Sciatic nerve (tissue), 2 donors: ENCODE measurements at regions not wholly inside any gene's neighbourhood (a gene's known extent, or its start where the extent isn't known, plus 50 kb on each side); places are given as distances from the start of the nearest gene placed in this dataset.
"Not testable (repeated sequence)": the region's sequence is repeated elsewhere in the genome, so short reads cannot be mapped to it uniquely, and the experiment has no call there.

Experiments used
- ATAC-seq: fragments of 200-7000 bp; cut with Tn5 transposase; one replicate; pipeline ENCODE4 v1.9.1; 2020; ENCODE audit warnings: mild to moderate bottlenecking, moderate library complexity
- DNase-seq: peaks from one replicate; pipeline ENCODE4 v3.0.0-alpha.2; 2020; ENCODE audit warnings: low spot score
- intact Hi-C: fragments of 100-400 bp; cut with DNase I; formaldehyde crosslinking; loops from one replicate; pipeline ENCODE4 v1.14.2; 2022
- donor health status: DM: no; HTN: no; CAD: no.
- donor health status: DM: no; HTN: no; CAD: no.

DNA sequence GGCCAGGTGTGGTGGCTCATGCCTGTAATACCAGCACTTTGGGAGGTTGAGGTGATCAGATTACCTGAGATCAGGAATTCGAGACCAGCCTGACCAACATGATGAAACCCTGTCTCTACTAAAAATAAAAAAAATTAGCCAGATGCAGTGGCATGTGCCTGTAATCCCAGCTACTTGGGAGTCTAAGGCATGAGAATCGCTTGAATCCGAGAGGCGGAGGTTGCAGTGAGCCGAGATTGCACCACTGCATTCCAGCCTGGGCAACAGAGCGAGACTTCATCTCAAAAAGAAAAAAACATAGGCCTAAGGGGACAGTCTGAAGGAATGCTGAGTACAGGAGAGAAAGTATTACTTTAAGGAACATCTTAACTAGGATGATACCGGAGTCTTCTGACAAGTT, 650.6 kb upstream of the USP24 start:
- DNase-seq, ATAC-seq, intact Hi-C loops: not testable (repeated sequence)

DNA sequence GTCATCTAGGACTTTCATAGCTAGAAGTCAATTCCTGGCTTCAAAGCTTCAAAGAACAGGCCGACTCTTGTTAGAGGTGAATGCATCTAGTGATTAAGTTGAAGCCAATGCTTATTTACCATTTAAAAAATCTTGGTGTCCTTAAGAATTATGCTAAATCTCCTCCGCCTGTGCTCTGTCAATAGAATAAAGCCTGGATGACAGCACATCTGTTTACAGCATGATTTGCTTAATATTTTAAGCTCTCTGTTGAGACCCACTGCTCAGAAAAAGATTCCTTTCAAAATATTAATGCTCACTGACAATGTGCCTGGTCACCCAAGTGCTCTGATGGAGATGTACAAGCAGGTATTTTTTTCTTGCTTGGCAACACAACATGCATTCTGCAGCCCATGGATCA, 649.1 kb upstream of the USP24 start:
- intact Hi-C loops = no loop called here
- ATAC-seq = no peak
- no peak for DNase-seq

DNA sequence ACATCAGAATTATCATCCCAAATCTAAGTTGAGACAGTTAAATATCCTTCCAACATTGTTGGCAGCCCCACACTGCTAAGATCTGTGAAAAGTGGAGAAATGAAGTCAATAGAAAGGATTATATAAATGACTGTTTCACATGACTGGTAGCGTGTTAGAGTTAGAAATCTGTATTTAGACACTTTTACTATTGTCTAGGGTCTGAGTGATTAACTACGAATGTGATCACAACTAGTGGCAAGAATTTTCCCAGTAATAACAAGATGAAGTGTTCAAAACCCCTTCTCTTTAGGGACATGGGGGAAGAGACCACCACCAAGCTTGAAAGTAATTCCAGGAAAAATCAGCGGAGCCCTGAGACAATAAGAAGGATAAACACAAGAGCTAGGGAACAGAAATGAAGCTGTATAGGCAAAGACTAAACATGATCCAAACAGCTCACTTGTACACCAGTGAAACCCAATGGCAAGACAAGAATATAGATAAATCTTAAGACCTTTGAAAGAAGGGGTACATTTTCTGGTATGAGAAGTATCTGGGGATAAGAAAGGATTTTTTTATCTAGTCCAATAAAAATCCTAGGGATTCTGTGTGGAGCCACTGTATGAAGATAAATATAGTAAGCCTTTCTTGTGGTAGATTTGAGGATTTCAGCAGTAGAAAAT, 646.6 kb upstream of the USP24 start:
- ATAC-seq (no peak), DNase-seq (no peak)
- intact Hi-C loops = no loop called here

DNA sequence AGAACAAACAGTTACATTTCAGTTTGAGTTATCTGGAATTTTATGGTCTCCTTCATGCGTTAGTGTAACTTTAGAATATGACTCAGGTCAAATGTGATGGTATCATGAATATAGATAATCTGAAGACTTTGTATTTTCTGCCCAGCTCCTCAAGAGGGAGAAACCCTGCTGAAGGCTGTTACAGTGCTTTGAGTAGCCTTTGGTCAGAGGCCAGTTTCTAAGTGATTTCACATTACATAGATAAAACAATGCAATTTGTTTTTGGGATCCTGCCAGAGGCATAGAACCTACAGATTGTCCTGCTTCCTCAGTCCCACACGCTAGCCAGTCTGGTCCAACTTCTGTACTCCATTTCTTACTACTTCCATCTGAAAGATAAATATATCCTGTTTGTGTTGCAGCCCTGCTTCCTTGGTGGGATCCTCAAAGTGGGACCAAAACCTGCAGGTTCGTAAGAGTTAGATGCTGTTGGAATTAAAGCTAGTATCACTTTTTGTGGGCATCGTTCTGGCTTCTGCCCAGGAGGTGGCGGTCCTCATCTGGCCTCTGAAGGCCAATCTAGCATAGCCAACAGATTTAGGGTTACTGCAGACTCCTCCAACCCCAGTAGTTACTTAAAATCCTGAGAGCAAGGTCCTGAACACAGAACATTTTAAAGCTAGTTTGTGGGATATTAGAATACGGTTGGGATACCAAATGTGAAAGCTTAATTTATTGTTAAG, 645.8 kb upstream of the USP24 start:
- intact Hi-C loops = no loop called here
- DNase-seq = no peak
- ATAC-seq = no peak

DNA sequence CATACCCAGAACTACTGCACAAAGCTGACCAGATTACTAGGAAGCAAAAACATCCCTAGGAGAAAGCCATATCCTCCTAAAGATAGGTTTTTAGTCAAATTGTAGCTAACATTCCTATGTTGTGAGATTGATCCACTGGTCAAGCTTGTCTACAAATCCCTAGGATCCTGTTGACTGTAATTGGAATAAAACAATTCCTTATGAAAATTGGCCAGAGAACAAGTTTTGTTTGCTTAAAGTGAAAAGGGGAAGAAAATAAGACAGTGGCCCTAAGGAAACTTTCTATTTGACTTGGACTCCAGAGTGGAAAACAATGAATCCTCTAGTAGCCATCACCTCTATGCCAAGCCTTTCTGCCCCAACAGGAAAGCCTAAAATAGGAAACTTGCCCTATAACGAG, 645.2 kb upstream of the USP24 start:
- ATAC-seq (no peak), DNase-seq (no peak)
- intact Hi-C loops = no loop called here

DNA sequence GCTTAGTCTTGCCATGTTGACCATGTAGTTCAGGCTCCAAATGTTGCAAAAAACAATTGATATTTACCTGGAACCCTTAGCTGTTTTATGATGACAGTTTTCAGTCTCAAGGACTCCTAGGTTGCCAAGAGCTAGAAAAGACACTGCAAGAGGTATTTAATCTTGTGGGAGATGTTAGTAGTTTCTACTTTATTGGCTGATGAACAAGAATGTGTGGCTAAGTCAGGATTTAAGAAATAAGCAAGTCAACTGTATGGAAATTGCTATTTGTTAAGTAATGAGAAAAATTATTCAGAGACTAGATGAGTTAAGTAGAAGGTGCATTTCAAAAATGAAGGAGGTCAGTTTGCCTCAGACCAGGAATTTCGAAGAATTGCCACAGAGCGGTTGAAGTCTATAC, 639.7 kb upstream of the USP24 start:
- ATAC-seq (no peak), DNase-seq (no peak)
- intact Hi-C loops = no loop called here

DNA sequence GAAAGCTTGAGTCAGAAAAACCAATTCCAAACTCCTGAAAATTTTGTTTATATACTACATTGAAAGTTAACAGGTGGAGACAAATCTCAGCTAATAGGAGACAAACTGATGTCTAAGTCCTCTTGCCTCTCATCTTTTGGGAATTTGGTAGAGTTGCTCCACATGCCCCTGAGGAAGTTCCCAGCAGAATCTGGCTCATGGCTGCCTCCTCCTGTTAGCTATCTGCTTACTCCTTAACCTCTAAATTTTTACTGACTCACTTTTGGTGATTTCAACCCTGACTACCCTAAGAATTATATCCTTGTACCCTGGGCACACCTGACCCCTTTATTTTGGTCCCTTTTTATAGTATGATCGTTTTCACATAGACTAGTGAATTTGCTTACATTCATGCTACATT, 633.7 kb upstream of the USP24 start:
- no peak for DNase-seq
- intact Hi-C loops = no loop called here
- no peak for ATAC-seq

DNA sequence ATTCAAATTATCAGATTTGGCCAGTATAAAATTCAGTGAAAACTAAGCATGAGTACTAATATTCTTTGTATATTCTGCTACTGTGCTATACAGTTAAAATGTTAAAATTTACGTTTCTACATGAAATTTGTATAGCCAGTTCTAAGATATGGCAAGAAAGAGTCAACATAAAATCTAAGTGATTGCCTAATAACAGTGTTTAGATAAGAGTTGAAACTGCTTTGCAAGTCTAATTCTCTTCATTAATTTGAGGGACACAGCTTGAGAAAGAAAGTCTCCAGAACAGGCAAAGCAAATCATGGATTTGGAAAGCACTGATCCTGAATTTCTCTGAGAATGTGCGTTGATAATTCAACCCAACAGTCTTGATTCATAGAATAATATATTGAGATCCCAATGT, 630.9 kb upstream of the USP24 start:
- ATAC-seq = no peak
- no peak for DNase-seq
- intact Hi-C loops = no loop called here

DNA sequence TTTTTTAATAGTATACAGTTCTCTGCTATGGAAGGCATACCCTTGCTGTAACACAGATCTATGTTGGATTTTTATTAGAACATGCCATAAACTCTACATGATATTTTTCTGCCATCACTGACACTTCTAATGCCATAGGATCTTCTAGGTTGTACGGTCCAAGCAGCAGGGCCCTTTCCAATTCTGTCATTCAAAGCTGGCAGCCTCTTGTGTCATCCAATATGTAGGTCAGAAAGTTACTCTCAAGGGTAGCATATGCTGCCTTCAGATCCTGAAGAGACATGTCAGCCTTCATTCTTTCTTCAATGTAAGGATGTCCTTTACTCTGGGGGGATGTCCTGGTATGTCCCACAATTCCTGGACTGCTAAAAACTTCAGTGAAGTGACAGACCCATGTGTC, 629.2 kb upstream of the USP24 start:
- DNase-seq (no peak), ATAC-seq (no peak)
- intact Hi-C loops = no loop called here

DNA sequence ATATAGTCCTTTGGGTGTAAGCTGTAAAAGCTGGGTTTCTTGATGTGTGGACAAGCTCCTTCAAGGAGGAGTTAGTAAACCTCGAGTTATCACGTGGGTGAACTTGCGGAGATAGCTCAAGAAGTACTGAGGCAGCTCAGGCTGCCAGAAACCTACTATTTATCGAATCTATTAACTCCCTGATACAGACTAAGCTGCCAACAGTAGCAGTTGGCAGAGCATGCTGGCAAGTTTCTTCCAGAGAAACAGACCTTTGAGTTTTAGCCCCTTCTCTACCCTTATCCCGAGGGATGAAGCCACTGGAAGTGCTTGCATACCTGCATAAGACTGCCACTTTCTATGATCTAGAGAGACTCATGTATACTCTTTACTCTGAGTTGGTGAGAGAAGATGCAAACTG, 624.5 kb upstream of the USP24 start:
- ATAC-seq (no peak), DNase-seq (no peak)
- intact Hi-C loops = no loop called here

DNA sequence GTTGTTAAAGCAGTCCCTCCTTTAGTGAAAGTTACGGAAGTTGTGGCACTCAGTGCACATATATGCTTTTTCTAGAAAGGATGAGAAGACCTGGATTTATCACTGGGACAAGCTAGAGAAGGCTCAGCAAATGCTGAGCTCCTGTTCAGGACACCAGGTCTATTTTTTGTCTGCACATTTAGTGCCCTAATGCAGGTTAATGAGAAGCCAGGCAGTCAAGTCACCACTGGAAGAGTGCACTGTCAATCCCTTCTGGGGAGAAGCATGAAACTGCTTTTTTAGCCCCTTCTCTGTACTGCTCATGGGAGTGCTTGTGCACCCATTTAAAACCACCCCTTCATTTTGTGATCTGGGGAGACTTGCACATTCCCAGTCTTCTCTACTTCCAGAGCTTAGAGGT, 624.1 kb upstream of the USP24 start:
- DNase-seq = no peak
- ATAC-seq = no peak
- intact Hi-C loops = no loop called here

DNA sequence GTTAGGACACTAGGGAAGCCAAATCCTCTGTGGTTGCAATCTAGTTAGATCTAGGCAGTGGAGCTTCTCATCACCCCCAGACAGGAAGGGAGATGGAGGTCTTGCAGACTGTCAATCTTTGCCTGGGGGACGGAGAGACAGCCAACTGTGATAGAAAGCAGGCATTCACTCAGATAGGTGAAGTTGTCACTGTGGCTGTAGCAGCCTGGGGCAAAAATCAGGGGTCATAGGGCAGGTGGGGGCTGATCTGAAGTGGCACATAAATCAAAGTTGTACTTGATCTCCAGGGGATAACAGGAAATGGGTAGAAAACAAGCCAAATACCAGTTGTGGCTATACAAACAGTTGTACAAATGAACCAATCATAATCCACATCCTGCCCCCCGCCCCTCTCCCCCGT, 620.9 kb upstream of the USP24 start:
- intact Hi-C loops = no loop called here
- DNase-seq (no peak), ATAC-seq (no peak)

DNA sequence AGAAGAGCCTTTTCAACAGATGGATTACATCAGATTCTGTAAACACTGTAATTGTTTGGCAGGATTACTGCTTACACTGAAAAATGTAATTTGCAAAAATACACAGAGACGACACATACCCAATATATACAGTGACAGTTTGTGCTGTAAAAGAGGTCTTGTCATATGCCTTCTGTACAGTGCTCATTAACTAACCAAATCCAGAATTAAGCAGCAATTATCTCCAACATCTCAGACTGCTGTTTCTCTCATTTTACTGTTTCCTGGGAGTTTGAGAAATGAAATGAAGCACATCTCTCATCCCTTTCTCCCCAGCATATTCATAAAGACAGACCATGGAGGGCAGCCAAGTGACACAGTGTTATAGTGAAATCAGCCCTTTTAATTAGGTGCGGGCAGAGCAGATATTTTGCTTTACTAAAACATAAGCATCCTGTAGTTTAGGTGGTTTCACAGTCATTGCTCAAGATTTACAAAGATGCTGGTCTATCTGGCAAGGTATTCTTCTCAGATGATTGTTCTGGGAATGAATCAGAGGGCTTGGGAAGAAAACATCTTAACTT, 618.4 kb upstream of the USP24 start:
- intact Hi-C loops = no loop called here
- ATAC-seq (no peak), DNase-seq (no peak)

DNA sequence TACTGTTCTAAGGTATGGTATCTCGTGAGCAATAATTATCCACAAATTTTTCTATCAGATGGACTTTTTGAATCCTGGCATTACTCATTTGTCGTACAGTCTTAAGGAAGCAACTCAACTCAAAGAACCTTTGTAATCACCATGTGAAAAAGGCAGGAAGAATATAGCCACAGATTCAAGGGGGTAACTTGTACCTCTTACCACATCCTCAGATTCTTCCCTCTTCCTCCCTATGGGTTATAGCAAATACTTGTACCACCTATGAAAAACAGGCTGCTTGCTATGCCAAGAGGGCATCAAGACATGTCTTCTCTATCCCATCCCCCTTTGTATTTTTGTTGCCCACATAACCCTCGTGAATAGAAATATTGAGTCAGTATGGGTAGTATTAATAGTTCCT, 616.6 kb upstream of the USP24 start:
- intact Hi-C loops = no loop called here
- no peak for DNase-seq
- no peak for ATAC-seq

DNA sequence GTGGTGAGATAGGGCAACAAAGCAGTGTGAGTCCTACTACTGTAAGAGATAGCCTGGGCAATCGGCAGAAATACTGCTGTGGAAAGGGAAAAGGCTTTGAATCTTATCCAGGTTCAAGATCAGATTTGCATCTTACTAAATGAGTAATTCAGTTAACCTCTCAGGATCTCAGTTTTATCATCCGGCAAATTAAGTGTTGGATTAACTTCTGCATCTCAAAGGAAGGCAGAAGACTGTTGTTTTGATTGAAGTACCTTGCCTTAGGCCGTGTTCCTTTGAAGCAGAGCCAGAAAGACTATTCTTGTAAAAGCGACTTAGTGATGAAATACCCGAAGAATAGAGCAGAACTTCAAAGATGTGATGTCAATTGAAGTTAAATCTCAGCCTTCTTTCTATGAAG, 612.9 kb upstream of the USP24 start:
- intact Hi-C loops = no loop called here
- DNase-seq (no peak), ATAC-seq (no peak)

DNA sequence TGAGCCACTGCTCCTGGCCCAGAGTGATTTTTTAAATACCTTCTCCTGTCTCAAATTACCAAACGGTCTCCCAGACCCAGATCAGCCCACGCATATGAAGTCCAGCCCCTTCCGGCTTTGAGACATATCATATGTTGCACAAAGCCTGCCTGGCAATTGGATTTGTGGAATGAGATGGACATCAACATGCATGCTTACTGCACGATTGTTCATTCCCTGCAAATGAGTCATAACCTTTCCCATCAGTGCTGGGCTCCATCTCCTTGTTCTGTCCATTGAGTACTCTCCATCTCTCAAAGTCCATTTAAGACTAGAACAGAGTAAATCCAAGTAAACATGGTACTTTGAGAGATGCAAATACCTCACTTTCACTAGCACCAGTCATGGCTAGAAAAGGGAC, 612.2 kb upstream of the USP24 start:
- intact Hi-C loops = no loop called here

DNA sequence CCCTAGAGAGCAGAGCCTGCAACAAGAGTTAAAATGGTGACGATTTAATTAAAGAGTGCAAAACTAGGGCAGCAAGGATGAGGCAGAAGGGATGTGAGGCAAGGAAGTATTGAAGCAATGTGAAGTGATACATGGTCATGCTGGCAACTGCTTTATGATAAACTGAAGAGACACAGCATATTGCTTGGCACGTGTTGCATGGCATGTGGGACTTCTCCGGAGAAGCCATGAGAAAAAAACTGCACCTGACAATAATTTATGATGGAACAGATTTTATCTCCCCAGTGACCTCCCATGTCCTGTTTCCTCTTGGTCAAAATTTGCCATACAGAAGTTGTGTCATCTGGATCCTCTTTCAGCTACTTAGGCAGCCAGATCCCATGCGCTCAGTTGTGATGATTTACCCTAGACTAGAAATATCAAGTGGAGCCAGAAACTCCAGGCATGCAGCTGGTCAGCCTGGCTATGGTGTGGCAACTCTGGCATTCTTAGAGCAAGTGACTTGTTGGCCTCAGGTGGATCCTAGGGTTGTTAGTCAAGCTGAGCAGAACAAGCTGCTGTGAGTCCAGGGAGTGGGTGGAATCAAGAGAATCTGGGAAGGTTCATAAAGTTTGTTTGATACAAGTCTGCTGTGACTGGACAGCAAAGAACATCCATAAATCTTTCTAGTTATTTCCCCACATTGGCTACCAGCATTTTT, 611.4 kb upstream of the USP24 start:
- ATAC-seq (no peak), DNase-seq (no peak)
- intact Hi-C loops = no loop called here

More for the DNA sequence above, 612.2 kb upstream of the USP24 start:
- ATAC-seq (no peak), DNase-seq (no peak)

DNA sequence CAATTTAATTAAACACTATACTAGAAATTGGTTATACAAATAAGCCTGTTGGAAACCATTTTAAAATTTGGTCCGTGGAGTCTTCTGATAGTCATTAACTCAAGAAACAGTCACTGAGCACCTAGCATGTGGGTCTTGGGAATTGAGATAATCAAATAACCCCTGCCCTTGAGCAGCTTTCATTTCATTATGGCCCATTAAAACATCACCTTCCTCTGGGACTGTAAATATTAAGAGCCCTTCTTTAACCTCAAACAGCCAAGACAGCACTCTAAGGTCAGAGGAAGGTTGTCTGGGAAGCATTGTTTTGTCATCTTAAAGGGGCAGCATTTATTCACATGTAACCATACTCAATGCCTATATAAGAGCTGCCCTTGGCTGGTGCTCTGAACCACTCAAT, 610.3 kb upstream of the USP24 start:
- intact Hi-C loops = no loop called here
- ATAC-seq = no peak
- DNase-seq = no peak

DNA sequence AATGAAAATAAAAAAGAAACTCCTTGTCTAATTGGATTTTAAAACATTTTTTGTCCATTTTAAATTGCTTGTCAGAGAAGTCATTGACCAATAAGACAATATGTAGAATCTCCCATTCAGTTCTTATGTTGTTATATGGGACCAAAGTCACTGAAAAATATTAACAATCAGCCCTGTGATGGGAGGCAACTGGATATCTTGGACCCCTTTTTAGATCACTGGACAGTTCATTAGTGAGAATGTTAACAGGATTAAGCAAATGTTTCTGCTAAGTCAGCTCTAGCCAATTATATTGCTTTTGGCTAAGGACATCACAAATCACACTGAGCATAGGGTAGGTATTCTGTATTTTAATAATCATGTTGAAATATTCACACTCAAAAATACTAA, 609.1 kb upstream of the USP24 start:
- DNase-seq = no peak
- no peak for ATAC-seq
- intact Hi-C loops = no loop called here

DNA sequence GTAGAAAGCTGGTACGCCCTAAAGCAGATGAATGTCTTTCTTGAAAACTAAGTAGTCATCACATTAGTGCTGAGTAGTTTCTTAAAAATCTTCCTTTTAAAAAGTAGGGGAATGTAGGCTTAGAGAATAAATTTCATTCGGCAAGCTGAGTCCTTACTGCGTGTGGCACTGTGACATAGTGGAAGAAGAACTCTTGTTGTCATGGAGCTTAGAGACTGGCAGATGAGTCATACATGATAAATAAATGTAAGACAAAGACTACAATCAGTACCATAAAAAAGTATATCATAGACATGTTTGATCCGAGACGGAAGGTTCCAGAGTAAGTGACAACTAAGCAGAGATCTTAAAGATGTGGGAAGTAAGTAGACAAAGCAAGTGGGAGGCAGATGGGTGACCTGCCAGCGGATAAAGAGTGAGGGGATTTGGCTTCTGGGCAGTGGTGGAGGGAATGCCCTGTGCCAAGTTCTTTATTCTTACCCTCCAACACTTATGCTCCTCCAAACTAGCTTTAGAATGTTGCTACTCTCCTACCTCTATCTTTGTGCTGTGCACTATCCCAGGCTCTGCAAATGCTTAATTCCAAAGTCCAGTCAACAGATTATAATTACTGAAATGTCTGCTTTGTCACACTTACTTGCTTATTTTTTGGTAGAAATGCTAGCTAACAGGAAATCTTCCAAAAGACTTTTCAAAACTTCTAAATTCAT, 608.5 kb upstream of the USP24 start:
- DNase-seq (no peak), ATAC-seq (no peak)
- intact Hi-C loops = no loop called here
